ENCODE measurements at regions not wholly inside any gene's neighbourhood (a gene's known extent, or its start where the extent isn't known, plus 50 kb on each side); places are given as distances from the start of the nearest gene placed in this dataset.

GRCh38 chr2:65746931-65747675 lies 314.7 kb upstream of the SPRED2 start:
- ChIA-PET POLR2A (no interaction called here), CTCF (no interaction called here)
- H3K4me3 Mint-ChIP-seq (ENCODE audit: unreplicated experiment): no peak overlapping the region
- no peaks in the 10 kb centered on the region for H3K4me1 Mint-ChIP-seq (ENCODE audit: insufficient read depth, unreplicated experiment)
- TF ChIP-seq, protein P1, sequence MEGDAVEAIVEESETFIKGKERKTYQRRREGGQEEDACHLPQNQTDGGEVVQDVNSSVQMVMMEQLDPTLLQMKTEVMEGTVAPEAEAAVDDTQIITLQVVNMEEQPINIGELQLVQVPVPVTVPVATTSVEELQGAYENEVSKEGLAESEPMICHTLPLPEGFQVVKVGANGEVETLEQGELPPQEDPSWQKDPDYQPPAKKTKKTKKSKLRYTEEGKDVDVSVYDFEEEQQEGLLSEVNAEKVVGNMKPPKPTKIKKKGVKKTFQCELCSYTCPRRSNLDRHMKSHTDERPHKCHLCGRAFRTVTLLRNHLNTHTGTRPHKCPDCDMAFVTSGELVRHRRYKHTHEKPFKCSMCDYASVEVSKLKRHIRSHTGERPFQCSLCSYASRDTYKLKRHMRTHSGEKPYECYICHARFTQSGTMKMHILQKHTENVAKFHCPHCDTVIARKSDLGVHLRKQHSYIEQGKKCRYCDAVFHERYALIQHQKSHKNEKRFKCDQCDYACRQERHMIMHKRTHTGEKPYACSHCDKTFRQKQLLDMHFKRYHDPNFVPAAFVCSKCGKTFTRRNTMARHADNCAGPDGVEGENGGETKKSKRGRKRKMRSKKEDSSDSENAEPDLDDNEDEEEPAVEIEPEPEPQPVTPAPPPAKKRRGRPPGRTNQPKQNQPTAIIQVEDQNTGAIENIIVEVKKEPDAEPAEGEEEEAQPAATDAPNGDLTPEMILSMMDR (IDR thresholded peaks at IDR 0.05; ENCODE audit: unreplicated experiment): no peak
- DNase-seq (ENCODE audit: unreplicated experiment): no peak
- no TSS peak for BruUV-seq (replicated peaks)
- intact Hi-C loops (cut with micrococcal nuclease): no loop called here
- no peaks in the 10 kb centered on the region for H3K36me3 Mint-ChIP-seq (ENCODE audit: insufficient read depth, unreplicated experiment)
- no peaks in the 10 kb centered on the region for H3K9me3 Mint-ChIP-seq (ENCODE audit: unreplicated experiment)
- no peak overlapping the region for H3K27ac Mint-ChIP-seq (ENCODE audit: low read depth, unreplicated experiment)
- H3K27me3 Mint-ChIP-seq (ENCODE audit: insufficient read depth, unreplicated experiment): no peaks in the 10 kb centered on the region

DNA sequence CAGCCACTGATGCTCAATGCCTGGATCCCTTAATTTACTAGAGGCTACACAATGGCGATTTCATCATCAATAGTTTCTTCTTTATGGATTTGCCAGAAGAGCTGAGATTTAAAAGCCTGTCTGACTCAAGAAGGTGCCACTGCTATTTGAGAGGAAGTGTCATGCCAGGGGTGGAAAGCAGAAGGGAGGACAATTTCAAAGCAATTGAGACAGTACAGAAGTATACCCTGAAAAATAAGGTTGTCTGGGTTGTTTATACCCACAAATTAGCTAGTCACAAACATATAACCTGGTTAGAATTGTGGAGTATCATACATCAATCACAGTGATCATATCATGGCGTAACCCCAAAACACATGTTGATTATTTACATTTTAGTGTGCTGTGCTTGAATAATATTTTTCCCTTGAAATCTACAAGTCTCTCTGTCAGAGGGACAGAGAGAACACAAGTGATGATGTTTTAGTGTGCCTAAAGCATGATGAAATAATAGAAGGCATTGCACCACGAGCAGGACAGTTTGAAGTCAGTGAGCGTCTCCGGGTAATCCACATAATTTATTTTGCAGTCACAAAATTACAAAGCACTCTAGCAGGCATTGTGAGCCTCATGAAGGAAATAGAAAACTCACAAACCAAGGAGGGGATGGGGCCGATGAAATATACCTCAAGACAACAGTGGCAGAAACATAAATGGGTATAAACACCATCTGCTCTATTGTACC lies 312.2 kb upstream of the SPRED2 start:
- H3K27ac Mint-ChIP-seq (ENCODE audit: low read depth, unreplicated experiment): no peak overlapping the region
- H3K4me3 Mint-ChIP-seq (ENCODE audit: unreplicated experiment): no peak overlapping the region
- ChIA-PET POLR2A (interaction anchor here (0.6 kb wide), 1 partner anchor 33 kb away, joined by 3 read pairs; no protein-coding TSS in a partner anchor), CTCF (no interaction called here)
- no peaks in the 10 kb centered on the region for H3K36me3 Mint-ChIP-seq (ENCODE audit: insufficient read depth, unreplicated experiment)
- no peaks in the 10 kb centered on the region for H3K9me3 Mint-ChIP-seq (ENCODE audit: unreplicated experiment)
- intact Hi-C loops (cut with micrococcal nuclease): no loop called here
- BruUV-seq (replicated peaks): no TSS peak
- TF ChIP-seq, protein P1 (IDR thresholded peaks at IDR 0.05; ENCODE audit: unreplicated experiment): no peak
- no peaks in the 10 kb centered on the region for H3K27me3 Mint-ChIP-seq (ENCODE audit: insufficient read depth, unreplicated experiment)
- no peaks in the 10 kb centered on the region for H3K4me1 Mint-ChIP-seq (ENCODE audit: insufficient read depth, unreplicated experiment)
- DNase-seq (ENCODE audit: unreplicated experiment): no peak

- TF ChIP-seq, protein P1 (IDR thresholded peaks at IDR 0.05; ENCODE audit: unreplicated experiment): no peak
- ChIA-PET CTCF (interaction anchor here (0.9 kb wide), 1 partner anchor 841 kb away, joined by 3 read pairs; no protein-coding TSS in a partner anchor), POLR2A (no interaction called here)
- H3K36me3 Mint-ChIP-seq (ENCODE audit: insufficient read depth, unreplicated experiment): no peaks in the 10 kb centered on the region
- DNase-seq (ENCODE audit: unreplicated experiment): no peak
- H3K27ac Mint-ChIP-seq (ENCODE audit: low read depth, unreplicated experiment): no peak overlapping the region
- no peaks in the 10 kb centered on the region for H3K9me3 Mint-ChIP-seq (ENCODE audit: unreplicated experiment)
- intact Hi-C loops (cut with micrococcal nuclease): no loop called here
- H3K27me3 Mint-ChIP-seq (ENCODE audit: insufficient read depth, unreplicated experiment): no peaks in the 10 kb centered on the region
- no peaks in the 10 kb centered on the region for H3K4me1 Mint-ChIP-seq (ENCODE audit: insufficient read depth, unreplicated experiment)
- no peak overlapping the region for H3K4me3 Mint-ChIP-seq (ENCODE audit: unreplicated experiment)
- no TSS peak for BruUV-seq (replicated peaks)
Measured at GRCh38 chr2:65742977-65743376, 310.6 kb upstream of the SPRED2 start.

DNA sequence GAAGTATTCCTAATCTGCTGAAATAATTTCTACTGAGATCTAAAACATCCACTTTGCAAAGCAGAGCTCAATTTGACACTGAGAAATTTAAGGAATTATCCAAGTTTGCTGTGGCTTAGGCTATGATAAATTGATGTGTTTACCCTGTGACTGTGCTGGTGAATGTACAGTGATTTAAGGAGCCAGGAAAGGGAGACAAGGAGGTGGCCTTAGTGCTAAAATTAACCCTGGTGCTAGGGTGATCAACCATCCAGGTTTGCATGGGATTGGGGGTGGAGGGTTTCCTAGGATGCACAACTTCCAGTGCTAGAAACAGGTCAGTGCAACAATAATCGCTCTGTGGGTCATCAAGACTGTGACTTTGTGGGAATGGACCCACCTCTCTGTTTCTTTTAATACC lies 307.5 kb upstream of the SPRED2 start:
- intact Hi-C loops (cut with micrococcal nuclease): no loop called here
- no peaks in the 10 kb centered on the region for H3K27me3 Mint-ChIP-seq (ENCODE audit: insufficient read depth, unreplicated experiment)
- H3K4me1 Mint-ChIP-seq (ENCODE audit: insufficient read depth, unreplicated experiment): no peaks in the 10 kb centered on the region
- H3K9me3 Mint-ChIP-seq (ENCODE audit: unreplicated experiment): no peaks in the 10 kb centered on the region
- no peak for DNase-seq (ENCODE audit: unreplicated experiment)
- TF ChIP-seq, protein P1 (IDR thresholded peaks at IDR 0.05; ENCODE audit: unreplicated experiment): no peak
- no TSS peak for BruUV-seq (replicated peaks)
- H3K36me3 Mint-ChIP-seq (ENCODE audit: insufficient read depth, unreplicated experiment): no peaks in the 10 kb centered on the region
- POLR2A ChIA-PET: no interaction called here
- CTCF ChIA-PET: no interaction called here
- no peak overlapping the region for H3K27ac Mint-ChIP-seq (ENCODE audit: low read depth, unreplicated experiment)
- H3K4me3 Mint-ChIP-seq (ENCODE audit: unreplicated experiment): no peak overlapping the region

Data from MCF 10A (cell line).